Activated CD4-positive, alpha-beta T cell treated with anti-CD3 and anti-CD28 coated beads for 24 hours (primary cell): ENCODE measurements at regions not wholly inside any gene's neighbourhood (a gene's known extent, or its start where the extent isn't known, plus 50 kb on each side); places are given as distances from the start of the nearest gene placed in this dataset.

Experiments used
- DNase-seq, 2 donors: peaks; one replicate each; pipeline ENCODE4 v3.0.0-alpha.2; 2020; ENCODE audit warnings: low read depth in 2 of 2

DNA sequence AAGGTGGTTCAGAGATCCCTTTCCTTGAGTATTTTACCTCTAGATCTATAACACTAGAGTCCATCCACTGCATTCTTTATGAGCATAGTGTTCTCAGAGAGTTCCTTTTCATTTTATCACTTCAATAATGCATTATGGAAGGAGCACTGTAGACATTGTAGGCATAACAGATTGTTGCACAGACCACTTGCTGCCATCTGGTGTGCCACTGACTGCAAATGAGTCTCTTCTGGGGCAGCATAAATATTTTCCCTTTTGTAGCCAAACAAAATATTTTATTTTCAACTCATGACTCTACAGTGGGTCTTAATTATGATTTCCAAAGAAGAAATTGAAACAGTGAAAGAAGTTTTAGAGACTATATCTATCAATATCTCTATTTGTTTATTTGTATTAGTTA lies 290.4 kb downstream of the OLFM3 start:
- DNase-seq: no peak

DNA sequence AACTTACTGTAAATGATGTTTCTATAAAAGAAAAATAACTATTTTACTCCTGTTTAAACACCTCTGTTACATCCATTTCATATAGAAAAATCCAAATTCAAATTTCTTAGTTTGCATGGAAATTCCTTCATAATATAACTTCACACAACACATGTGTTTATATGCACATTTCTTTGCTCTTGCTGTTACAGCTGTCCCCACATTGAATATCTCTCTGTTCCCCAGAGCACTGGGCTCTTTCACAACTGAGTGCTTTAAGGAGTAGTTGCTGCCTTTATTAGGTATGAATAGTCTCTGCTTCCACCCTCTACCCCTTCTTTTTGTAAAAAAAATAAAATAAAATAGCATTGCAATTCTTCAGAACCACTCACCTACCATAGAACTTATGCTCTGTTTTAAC lies 287.0 kb downstream of the OLFM3 start:
- DNase-seq: no peak

DNA sequence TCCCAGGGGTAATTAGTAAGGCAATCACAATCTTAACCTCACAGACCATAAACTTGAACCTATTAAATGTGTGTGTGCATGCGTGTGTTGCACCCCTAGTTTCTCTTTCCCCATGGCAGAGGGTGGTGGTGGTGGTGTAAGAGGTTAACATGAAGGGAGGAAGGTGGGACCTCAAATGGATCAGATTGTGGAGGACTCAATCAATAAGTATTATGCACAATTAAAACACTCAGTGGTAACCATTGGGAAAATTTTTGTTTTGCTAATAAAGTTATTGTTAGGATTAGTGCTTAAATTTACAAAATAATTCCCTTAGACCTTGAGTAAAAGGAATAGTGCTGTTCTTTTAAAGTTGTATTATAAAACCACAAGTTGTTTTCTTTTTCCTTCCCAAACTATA lies 283.0 kb downstream of the OLFM3 start:
- DNase-seq: no peak

DNA sequence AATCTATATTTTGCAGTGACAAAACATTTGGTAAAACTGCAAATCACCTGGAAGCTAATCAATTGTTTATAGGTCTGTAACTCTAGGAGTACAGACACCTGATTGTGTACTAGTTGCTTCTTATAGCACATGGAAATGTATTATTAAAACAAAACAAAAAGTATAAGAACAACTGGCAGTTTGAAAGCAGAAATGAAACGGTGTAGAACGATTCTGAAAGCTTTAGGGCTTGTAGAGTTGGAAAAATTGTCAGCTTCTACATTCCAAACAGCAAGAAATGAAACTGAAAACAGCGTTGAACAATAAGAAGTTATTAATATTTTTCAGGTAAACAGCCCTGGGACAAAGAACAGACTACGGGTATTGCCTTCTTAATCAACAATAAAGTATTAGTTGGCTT lies 273.3 kb downstream of the OLFM3 start:
- DNase-seq: no peak

DNA sequence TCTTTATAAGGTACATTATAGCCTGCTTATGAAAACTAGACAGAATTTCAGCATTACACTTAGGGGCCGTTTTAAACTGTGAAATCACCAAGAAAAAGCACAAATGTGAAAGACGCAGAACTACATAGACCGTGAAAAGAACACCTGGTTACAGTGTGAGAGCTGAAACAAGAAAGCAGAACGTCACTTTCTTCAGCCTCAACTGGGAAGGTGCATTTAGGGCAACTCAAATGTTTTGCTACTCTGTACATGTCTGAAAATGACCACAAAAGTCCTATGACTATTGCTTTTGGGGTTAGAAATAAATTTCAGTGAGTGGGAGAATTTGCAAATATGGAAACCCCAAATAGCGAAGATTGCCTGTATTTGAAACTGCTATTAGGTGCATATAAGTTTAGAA lies 268.7 kb downstream of the OLFM3 start:
- no peak for DNase-seq

DNA sequence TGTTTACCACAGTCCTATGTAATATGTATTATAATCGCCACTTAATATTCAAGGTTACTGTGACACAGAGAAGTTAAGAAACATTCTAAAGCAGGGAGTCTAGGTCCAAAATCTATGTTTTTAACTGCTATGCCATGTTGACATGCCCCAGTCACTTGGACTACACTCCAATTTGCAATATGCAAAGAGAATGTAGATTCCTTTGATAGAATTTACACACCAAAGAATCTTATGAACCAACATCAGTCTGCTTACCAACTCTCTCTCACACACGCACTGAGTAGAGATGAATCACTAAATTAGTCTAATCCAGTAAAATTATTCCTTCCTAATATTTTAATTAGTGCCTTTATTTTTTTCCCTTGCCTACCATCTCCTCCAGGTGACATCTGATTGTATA lies 266.2 kb downstream of the OLFM3 start:
- no peak for DNase-seq

DNA sequence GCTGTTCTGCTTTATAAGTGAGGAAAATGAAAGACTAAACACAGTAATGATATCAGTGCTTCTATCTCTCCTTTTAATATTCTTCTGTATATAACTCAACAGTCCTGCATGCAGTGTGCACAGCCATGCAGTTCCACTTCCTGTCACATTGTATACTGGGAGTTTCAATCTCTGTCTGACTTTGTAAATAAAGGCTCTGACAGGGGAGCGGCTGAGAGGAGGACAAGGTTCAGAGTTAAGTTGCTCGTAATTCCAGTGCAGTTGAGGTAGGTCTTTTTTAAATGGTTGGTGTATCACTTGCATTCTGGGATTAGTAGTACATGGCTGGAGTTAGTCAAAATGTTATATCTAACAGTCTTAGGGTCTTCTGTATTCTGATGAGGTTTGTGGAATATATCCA lies 264.5 kb downstream of the OLFM3 start:
- no peak for DNase-seq

DNA sequence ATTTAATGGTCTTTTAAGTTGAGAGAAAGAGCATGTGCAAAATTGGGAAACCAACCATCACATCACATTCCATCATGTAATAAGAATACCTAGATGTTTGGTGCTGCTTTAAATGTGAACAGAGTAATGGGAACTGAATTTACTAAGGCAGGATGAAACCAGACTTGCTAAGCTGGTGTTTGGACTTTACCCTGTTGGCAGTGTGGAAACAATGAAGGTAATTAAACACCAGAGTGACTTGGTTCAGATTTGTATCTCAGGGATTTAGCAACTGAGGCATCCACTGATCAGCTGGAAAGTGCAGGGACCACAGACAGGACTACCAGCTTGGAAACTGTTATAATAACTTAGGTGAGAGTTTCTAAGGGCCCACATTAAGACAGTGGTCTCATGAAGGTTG lies 263.4 kb downstream of the OLFM3 start:
- no peak for DNase-seq

DNA sequence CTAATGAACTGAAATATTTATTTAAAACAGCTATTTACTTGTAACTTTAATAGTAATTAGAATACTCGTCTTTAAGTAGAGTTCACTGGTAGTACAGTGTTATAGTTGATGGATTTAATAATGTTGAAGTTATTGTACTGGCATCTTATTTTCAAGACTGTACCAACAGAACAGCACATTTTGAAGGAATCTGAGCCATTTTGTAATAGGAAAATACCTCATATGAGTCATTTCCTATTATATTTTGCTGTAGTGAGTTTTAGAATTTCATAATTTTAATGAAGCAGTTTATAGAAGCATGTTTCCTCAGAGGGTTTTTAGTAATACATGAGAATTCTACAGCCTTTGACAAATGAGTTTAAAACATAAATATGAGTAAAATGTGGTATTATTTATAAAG lies 258.3 kb downstream of the OLFM3 start:
- no peak for DNase-seq

DNA sequence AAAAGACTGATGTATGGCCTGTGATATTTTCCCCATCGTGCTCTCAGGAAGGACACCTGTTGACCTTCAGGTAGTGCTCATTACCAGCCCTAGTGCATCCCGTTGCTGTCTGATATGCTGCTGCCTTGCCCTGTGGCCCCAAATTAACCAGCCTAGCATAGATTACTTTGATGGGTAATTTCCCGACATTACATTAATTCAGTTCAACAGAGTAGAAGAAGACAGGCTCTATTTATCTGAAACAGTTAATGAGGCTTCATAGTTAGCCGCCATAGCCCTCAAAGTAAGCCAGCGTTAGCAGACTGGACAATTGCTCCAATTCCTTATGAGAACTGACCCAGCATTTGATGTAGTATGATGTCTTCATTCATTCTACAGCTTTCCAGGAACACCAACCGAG lies 257.6 kb downstream of the OLFM3 start:
- DNase-seq: no peak

DNA sequence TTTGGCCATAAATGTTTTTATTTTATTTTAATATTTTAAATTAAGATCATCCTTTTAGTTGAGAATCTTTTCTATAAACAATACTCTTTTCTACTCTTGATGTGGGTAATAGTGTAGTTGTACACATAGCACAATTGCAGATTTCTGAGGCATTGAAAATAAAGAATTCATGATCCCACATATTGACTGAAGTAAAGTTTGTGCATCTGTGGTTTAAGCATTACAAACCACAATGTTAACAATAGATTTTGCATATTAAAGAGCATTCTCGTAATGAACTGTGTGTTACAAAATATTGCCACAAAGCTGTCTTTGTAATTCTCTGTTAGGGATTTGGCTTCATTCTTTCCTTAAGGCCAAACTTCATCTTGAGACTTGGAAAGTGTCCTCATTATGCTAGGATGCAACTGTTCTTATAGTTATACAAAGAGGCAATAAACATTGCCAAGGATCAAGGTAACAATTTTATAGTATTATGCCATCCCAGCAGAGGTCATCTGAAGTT lies 256.8 kb downstream of the OLFM3 start:
- no peak for DNase-seq

DNA sequence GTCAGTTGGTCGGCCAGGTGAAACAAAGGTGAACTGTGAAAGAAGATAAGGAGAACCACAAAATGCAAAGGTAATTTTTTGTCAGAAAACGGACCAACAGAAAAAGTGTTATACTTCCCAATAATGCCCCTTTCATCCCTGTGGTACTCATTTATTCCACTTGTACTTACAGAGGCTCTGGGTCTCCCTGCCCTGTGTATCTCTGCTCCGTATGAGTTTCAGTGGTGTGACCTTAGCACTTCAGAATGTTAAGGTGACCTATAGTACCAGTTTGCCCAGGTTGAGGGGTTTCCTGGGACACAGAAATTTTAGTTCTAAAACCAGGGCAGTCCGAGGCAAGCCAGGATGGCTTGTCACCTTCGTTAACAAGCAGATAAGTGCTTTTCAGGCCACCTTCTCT lies 254.8 kb downstream of the OLFM3 start:
- no peak for DNase-seq

DNA sequence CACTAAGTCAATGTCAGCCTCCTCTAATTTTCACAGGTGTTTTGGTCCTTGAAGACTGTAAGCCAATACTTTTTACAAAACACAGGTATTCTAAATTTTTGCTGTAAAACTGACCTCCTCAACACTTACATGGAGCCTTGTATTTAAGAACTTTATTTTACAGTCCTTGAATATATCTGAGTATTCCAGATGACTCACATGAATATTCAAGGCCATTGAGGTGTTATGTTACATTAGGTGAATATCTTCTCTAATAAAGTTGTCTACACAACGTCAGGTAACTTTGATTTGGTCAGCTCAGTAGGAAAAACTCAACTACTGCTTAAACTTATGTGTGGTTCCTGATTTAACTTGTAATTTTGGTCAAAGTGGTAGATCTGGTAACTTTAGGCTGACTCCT lies 254.2 kb downstream of the OLFM3 start:
- no peak for DNase-seq

DNA sequence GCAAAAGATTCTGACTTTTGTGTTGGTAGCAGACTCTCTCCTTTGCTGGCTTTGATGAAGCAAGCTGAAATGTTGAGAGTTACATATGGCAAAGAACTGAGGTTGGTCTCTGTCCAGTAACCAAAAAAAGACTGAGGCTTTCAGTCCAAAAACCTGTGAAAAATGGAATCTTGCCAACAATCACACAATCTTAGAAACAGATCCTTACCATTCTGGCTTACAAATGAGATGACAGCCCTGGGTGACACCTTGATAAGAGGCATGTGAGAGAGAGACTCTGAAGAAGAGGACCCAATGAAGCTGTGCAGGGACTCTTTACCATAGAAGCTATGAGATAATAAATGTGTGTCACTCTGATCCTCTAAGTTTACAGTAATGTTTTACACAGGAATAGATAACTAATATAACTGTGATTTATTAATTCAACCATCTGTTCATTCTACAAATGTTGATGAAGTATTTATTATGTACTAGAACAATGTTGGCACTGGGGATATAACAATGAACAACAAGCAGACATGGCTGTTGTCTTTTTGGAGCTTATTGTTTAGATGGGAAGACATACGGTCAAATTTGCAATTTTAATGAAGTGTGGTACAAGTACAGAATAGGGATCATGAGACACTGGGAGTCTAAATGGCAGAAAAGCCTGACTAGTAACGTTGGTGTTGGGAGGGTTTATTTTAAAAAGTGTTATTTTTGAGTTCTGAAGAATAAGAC lies 251.0 kb downstream of the OLFM3 start:
- DNase-seq: no peak

DNA sequence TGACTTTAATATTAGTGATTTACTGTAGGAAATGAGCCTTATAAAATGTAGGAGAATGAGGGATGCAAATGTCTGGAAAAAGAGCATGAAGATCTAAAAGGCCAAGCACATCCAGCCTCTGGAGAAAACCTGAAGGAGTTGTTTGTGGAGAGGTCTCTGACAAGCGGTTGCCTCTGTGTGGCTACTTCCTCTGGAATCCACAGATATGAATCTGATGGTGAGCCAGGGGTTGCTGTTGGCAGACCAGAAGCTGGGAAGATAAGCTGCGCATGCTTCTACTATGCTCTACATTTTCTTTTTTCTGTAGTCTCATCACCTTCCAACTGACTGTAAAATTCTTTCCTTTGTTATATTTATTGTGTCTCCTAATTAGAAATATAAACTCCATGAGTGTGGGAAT lies 248.6 kb downstream of the OLFM3 start:
- no peak for DNase-seq
